B cell (primary cell): ENCODE measurements at regions not wholly inside any gene's neighbourhood (a gene's known extent, or its start where the extent isn't known, plus 50 kb on each side); places are given as distances from the start of the nearest gene placed in this dataset.

Experiments
- EZH2 ChIP-seq: IDR thresholded peaks from 2 replicates; pipeline ENCODE4 v1.6.1; 2012; ENCODE audit warnings: borderline replicate concordance, low read depth, mild to moderate bottlenecking, moderate library complexity, low read length; ENCODE audit not compliant: insufficient read depth, poor library complexity, severe bottlenecking
- TF ChIP-seq, protein P1 (sequence below): fragments of 200-600 bp; IDR thresholded peaks from one replicate; pipeline ENCODE4 v1.8.0; 2022; ENCODE audit warnings: antibody characterized with exemption, mild to moderate bottlenecking

DNA sequence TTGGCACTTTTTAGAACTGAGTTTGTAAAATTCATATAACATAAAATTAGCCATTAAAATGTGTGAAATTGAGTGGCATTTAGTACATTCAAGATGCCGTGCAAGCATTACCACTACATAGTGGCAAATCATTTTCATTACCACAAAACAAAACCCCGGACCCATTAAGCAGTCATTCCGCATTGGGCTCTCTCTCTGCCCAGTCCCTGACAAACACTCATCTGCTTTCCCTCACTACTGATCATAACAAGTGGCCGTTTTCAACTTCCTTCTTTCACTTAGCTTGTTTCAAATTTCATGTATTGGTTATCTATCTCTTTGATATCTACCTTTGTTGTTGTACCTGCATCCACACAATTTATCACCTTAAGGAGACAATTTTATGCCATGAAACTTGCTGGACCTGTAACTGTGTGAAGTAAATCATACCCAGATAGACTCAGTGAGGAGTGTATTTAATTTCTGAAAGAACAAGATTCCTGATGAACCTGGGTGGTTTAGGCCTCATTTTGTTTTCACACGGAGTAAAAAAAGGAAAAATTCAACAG, 202.1 kb downstream of the OR13H1 start:
- TF ChIP-seq, protein P1, sequence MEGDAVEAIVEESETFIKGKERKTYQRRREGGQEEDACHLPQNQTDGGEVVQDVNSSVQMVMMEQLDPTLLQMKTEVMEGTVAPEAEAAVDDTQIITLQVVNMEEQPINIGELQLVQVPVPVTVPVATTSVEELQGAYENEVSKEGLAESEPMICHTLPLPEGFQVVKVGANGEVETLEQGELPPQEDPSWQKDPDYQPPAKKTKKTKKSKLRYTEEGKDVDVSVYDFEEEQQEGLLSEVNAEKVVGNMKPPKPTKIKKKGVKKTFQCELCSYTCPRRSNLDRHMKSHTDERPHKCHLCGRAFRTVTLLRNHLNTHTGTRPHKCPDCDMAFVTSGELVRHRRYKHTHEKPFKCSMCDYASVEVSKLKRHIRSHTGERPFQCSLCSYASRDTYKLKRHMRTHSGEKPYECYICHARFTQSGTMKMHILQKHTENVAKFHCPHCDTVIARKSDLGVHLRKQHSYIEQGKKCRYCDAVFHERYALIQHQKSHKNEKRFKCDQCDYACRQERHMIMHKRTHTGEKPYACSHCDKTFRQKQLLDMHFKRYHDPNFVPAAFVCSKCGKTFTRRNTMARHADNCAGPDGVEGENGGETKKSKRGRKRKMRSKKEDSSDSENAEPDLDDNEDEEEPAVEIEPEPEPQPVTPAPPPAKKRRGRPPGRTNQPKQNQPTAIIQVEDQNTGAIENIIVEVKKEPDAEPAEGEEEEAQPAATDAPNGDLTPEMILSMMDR: no peak
- no peak for TF ChIP-seq EZH2
